WI38 (cell line): ENCODE measurements at regions not wholly inside any gene's neighbourhood (a gene's known extent, or its start where the extent isn't known, plus 50 kb on each side); places are given as distances from the start of the nearest gene placed in this dataset.

Experiments used
- H3K4me3 ChIP-seq: 2 replicates; pipeline ENCODE4 v1.5.1; 2011; ENCODE audit warnings: low read depth, mild to moderate bottlenecking, control low read depth, low read length
- CTCF ChIP-seq: IDR thresholded peaks from 2 replicates; pipeline ENCODE4 v1.5.1; 2012; ENCODE audit warnings: low read depth, mild to moderate bottlenecking, control low read depth, low read length

- no peak for TF ChIP-seq CTCF
- no peak overlapping the region for H3K4me3 ChIP-seq
Observed at GRCh38 chr2:126513033-126513432, 142.9 kb upstream of the GYPC start.

DNA sequence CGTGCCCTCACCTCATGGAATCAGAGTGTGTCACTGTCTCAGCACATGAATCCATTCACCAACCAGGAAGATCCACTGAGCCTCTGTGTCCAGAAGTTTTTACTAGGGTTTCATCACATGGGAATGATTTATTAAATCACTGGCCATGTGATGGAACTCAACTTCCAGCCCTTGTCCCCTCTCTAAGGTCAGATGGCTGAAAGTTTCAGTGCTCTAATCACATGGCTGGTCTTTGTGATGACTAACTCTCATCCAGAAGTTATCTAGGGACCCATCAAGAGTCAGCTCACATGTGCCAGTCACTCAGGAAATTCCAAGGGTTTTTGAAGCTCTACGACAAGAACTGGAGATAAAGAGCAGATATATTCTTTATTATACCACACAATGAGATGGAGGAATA, 140.5 kb upstream of the GYPC start:
- no peak for TF ChIP-seq CTCF
- no peak overlapping the region for H3K4me3 ChIP-seq

- no peak overlapping the region for H3K4me3 ChIP-seq
- TF ChIP-seq CTCF: no peak
Observed at GRCh38 chr2:126518196-126518595, 137.8 kb upstream of the GYPC start.

DNA sequence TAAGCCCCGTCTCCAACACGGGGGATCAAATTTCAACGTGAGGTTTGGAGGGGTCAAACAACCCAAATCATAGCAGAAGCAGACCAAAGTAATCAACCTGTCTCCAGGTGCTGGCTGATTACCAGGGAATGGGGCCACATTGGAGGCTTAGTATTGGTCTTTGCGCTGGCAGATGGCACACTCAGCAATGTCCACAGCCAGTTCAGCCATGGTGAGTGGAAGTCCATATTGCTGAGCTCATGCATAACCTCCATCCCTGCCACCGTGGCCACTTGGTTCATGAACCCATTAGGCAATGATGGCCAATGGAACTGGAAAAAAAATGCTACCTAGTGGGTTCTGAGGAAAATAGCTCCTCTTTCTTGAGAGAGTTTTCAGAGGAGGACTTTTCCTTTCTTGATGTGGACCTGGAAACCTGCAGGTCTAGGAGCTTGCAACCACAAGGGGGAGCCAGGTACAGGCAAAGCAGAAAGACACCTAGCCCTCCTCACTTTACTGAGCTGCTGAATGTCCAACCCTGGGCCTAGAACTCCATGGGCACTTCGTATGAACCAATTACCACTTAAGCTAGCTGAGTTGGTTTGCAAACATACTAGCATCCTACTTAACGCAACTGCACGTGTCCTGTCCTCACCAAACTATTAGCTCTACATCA, 128.0 kb upstream of the GYPC start:
- H3K4me3 ChIP-seq: no peak overlapping the region
- peak; percentile 27 for TF ChIP-seq CTCF

GRCh38 chr2:126531029-126531428, 124.9 kb upstream of the GYPC start:
- TF ChIP-seq CTCF: no peak
- H3K4me3 ChIP-seq: no peak overlapping the region

DNA sequence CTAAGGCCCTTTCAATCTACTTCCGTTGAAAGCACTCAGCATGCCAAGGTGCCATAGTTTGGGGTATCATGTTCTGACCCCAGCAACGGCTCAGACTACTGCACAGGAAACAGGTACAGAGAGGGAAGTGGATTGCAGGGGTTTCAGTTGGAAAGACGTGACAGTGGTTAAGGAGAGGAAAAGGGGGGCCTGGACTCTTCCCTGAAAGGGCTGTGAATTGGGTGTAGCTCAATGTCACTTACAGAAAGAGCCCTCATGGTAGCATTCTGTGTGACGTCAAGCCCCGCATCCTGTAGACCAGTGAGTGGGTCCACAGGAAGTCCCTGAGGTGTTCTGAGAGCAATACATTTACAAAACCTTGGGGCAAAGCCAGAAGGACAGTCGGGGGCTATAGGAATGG, 121.5 kb upstream of the GYPC start:
- no peak for TF ChIP-seq CTCF

GRCh38 chr2:126535408-126535807, 120.5 kb upstream of the GYPC start:
- no peak overlapping the region for H3K4me3 ChIP-seq
- TF ChIP-seq CTCF: no peak

More for the DNA sequence above, 121.5 kb upstream of the GYPC start:
- no peak overlapping the region for H3K4me3 ChIP-seq
